ENCODE measurements at regions not wholly inside any gene's neighbourhood (a gene's known extent, or its start where the extent isn't known, plus 50 kb on each side); places are given as distances from the start of the nearest gene placed in this dataset.

DNA sequence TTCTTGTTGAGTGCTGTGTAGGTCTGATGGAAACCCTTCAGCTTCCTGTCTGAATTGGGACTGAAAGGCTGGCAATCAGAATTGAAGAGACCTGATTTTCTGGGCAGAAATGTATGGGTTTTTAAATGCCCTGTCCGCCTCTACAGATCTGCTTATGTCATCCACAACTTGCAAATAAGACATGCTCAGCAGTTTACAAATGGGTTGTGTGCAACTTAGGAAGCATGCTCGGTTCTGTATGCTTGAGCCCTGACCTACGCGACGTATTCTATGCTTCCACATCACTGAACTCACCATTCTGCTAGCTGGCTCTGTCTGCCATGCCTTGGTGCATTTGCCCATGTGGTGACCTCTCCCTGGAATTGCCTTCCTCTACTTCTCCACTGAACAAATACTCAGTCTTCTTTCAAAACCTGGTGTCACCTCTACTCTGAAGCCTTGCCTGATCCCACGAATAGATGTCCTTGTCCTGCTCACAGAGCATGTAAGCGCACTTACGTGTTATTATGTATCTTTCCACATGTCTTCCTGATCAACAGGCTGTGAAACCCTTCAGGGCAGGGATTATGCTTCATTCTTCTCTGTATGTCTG is 194.2 kb downstream of the ERCC6L2 start:
- TF ChIP-seq, protein P1, sequence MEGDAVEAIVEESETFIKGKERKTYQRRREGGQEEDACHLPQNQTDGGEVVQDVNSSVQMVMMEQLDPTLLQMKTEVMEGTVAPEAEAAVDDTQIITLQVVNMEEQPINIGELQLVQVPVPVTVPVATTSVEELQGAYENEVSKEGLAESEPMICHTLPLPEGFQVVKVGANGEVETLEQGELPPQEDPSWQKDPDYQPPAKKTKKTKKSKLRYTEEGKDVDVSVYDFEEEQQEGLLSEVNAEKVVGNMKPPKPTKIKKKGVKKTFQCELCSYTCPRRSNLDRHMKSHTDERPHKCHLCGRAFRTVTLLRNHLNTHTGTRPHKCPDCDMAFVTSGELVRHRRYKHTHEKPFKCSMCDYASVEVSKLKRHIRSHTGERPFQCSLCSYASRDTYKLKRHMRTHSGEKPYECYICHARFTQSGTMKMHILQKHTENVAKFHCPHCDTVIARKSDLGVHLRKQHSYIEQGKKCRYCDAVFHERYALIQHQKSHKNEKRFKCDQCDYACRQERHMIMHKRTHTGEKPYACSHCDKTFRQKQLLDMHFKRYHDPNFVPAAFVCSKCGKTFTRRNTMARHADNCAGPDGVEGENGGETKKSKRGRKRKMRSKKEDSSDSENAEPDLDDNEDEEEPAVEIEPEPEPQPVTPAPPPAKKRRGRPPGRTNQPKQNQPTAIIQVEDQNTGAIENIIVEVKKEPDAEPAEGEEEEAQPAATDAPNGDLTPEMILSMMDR (IDR thresholded peaks at IDR 0.05; ENCODE audit: low read length, missing control alignments) = no peak
- DNase-seq (ENCODE audit: low read depth) = no peak

DNA sequence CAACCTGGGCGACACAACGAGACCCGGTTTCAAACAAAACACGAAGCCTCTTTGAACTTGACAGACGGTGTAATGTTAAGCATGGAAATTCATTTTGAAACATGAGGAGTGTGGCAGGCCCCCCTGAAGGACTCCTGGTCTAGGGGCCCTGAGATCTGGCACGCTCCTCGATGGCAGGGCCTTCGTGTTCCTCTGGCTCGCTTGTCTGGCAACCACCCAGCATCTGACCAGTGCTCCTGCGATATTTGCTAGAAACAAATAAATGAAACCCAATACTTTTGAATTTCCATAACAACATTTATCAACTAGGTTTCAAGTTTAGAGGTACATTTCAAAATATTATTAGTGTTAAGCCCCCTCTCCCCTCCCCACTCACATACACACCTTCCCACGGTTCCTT is 193.0 kb downstream of the ERCC6L2 start:
- no peak overlapping the region for H3K4me3 ChIP-seq (replicated peaks; ENCODE audit: low read depth, low read length)
- no peak for DNase-seq (ENCODE audit: low read depth)
- TF ChIP-seq, protein P1 (IDR thresholded peaks at IDR 0.05; ENCODE audit: low read length, missing control alignments) = no peak

More for the DNA sequence above, 194.2 kb downstream of the ERCC6L2 start:
- H3K4me3 ChIP-seq (replicated peaks; ENCODE audit: low read depth, low read length) = no peak overlapping the region

DNA sequence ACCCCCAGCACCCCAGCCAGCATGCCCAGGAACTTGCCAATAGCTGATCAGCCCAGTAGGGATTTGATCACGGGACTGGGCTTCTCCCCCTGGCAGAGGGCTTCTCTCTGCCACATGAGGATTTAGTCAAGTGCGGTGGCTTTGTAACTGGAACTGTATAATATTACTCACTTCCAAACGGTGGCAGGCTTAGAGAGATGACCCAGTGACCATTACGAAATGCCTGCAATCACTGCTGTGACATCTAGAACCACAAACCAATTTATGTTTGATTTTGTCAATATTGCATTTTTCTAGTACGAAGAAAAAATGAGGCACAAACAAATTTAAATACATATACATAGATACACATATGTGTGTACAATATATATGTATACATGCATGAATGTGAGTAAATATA is 192.1 kb downstream of the ERCC6L2 start:
- TF ChIP-seq, protein P1 (IDR thresholded peaks at IDR 0.05; ENCODE audit: low read length, missing control alignments) = no peak
- no peak overlapping the region for H3K4me3 ChIP-seq (replicated peaks; ENCODE audit: low read depth, low read length)
- no peak for DNase-seq (ENCODE audit: low read depth)

DNA sequence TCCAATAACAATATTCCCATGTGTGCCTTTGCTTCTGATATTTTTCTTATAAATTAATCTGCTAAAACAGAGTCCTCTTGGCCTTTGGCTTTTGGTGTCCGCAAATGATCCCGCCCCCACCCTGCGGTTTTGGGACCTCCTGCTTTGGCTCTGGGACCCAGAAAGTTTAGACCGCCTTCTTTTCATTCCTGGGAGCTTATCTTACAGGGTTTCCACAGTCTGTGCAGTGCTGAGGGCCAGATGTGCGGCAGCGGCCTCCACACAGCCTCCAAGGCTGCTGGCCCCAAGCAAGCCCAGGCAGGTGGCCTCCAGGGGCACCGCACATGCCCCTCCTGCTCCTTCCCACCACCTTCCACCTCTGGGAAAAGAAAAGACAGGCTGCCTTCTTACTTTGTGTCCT is 191.5 kb downstream of the ERCC6L2 start:
- TF ChIP-seq, protein P1 (IDR thresholded peaks at IDR 0.05; ENCODE audit: low read length, missing control alignments) = no peak
- no peak overlapping the region for H3K4me3 ChIP-seq (replicated peaks; ENCODE audit: low read depth, low read length)
- no peak for DNase-seq (ENCODE audit: low read depth)

DNA sequence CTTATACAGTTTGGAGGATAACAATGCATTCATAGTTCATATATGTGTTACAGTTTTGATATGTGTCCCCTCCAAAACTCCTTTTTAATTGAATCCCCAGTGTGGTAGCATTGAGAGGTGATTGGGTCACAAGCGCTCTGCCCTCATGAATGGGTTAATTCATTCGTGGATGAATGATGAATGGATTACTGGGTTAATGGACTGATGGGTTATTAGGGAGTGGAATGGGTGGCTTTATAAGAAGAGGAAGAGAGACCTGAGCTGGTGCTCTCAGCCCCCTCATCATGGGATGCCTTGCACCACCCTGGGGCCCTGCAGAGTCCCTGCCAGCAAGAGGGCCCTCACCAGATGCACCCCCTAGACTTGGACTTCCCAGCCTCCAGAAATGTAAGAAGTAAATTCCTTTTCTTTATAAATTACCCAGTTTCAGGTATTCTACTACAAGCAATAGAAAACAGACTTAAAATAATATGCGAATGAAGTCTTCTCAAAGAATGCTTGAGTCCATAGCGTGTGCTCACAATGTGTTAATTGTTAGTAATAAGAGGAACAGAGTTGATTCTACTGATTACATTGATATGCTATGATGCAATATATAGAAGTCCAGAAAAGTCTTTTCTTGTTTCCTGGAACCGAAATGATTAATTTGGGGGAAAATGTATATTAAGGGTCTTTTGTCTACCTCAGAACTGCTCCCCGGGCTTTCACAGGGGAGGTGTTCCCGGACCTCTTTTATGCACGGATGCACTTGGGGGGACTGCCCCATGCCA is 190.2 kb downstream of the ERCC6L2 start:
- no peak for DNase-seq (ENCODE audit: low read depth)
- H3K4me3 ChIP-seq (replicated peaks; ENCODE audit: low read depth, low read length) = no peak overlapping the region
- TF ChIP-seq, protein P1 (IDR thresholded peaks at IDR 0.05; ENCODE audit: low read length, missing control alignments) = no peak

DNA sequence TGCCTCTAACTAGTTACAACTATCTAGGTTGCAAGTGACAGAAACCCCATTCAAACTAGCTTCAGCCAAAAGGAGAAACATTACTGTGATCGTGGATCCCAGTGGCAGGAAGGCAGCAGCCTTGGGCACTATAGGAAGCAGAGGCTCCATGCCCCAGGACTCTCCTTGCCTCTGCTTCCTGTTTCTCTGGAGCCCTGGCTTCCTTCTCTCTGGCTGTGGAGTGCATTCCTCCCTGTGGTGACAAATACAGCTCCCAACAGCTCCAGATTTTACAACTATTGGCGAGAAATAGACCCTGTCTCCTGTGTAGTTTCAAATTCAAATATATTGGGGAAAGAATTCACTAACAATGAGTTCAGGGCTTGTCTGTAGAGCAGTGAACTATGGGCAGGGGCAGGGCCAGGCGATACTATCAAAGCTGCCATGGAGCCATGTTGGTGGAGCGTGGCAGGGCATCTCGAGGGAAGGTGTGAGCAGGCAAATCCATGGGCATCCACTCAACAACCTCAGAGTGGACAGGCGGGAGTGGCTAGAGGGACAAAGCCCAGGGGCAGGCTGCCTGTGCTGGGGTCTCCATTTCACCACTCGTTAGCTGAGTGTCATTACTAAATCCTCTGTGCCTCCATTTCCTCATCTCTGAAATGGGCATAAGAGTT is 189.5 kb downstream of the ERCC6L2 start:
- TF ChIP-seq, protein P1 (IDR thresholded peaks at IDR 0.05; ENCODE audit: low read length, missing control alignments) = no peak
- DNase-seq (ENCODE audit: low read depth) = no peak
- H3K4me3 ChIP-seq (replicated peaks; ENCODE audit: low read depth, low read length) = no peak overlapping the region
